HEK293 (cell line): ENCODE measurements at regions not wholly inside any gene's neighbourhood (a gene's known extent, or its start where the extent isn't known, plus 50 kb on each side); places are given as distances from the start of the nearest gene placed in this dataset.

Experiments
- CTCF ChIA-PET: fragments of 350-600 bp; formaldehyde crosslinking; extraction: SDS; loops from one replicate; lab custom pipeline; 2021; ENCODE audit warnings: antibody characterized with exemption; lab: Yijun Ruan, JAX
- POLR2A ChIA-PET: fragments of 300-600 bp; formaldehyde crosslinking; extraction: SDS; loops from one replicate; lab custom pipeline; 2020; ENCODE audit warnings: antibody characterized with exemption, inconsistent platforms; lab: Yijun Ruan, JAX
- H3K27ac ChIP-seq: fragments of 200-500 bp; sonication (Bioruptor generic); 2 replicates; pipeline ENCODE4 v1.5.1; 2014; ENCODE audit warnings: low read depth, low read length, control low read depth, inconsistent platforms; ENCODE audit errors: extremely low read depth
- H3K36me3 ChIP-seq, 2 experiments: fragments of 200-500 bp in 1 of 2; sonication (Bioruptor generic) in 1 of 2; 1 replicate in 1 of 2; 2 replicates in 1 of 2; pipeline ENCODE4 v1.5.1; 2014 to 2017; ENCODE audit warnings: inconsistent platforms in 2 of 2, low read length in 2 of 2; ENCODE audit not compliant: control insufficient read depth in 2 of 2, insufficient read depth in 1 of 2
- H3K4me1 ChIP-seq: fragments of 200-500 bp; sonication (Bioruptor generic); 2 replicates; pipeline ENCODE4 v1.5.1; 2014; ENCODE audit warnings: mild to moderate bottlenecking, low read length, inconsistent platforms; ENCODE audit not compliant: control insufficient read depth, insufficient read depth
- H3K4me3 ChIP-seq: 2 replicates; pipeline ENCODE4 v1.5.1; 2011; ENCODE audit warnings: low read depth, mild to moderate bottlenecking, control low read depth, low read length, moderate library complexity
- H3K9me3 ChIP-seq: fragments of 200-500 bp; sonication (Bioruptor generic); 2 replicates; pipeline ENCODE4 v1.5.1; 2014; ENCODE audit warnings: low read depth, low read length, inconsistent platforms; ENCODE audit not compliant: control insufficient read depth, insufficient read depth
- AEBP2 ChIP-seq: fragments of 450-650 bp; formaldehyde crosslinking; IDR thresholded peaks from 2 replicates; pipeline ENCODE4 v1.5.1; 2016; ENCODE audit warnings: missing biosample characterization, missing genetic modification characterization, borderline replicate concordance
- FEZF1 ChIP-seq: fragments of 450-650 bp; formaldehyde crosslinking; IDR thresholded peaks from 2 replicates; pipeline ENCODE4 v1.5.1; 2016; ENCODE audit warnings: missing biosample characterization, missing genetic modification characterization
- HOXA7 ChIP-seq: sonication (generic); formaldehyde crosslinking; IDR thresholded peaks from 2 replicates; pipeline ENCODE4 v1.8.1; 2022; ENCODE audit warnings: missing genetic modification reagents, borderline replicate concordance
- KLF8 ChIP-seq: fragments of 450-650 bp; formaldehyde crosslinking; IDR thresholded peaks from 2 replicates; pipeline ENCODE4 v1.5.1; 2016; ENCODE audit warnings: missing biosample characterization, missing genetic modification characterization
- MZF1 ChIP-seq: fragments of 450-650 bp; formaldehyde crosslinking; IDR thresholded peaks from 2 replicates; pipeline ENCODE4 v1.5.1; 2017; ENCODE audit warnings: missing biosample characterization, missing genetic modification characterization, borderline replicate concordance
- PRDM4 ChIP-seq: fragments of 450-650 bp; formaldehyde crosslinking; IDR thresholded peaks from 2 replicates; pipeline ENCODE4 v1.5.1; 2017; ENCODE audit warnings: missing biosample characterization, missing genetic modification characterization
- ZBTB21 ChIP-seq: fragments of 450-650 bp; formaldehyde crosslinking; IDR thresholded peaks from 2 replicates; pipeline ENCODE4 v1.5.1; 2017; ENCODE audit warnings: missing biosample characterization, missing genetic modification characterization
- ZBTB44 ChIP-seq: fragments of 450-650 bp; IDR thresholded peaks from 2 replicates; pipeline ENCODE4 v1.5.1; 2018; ENCODE audit warnings: missing biosample characterization, mild to moderate bottlenecking, missing genetic modification characterization
- ZFP3 ChIP-seq: fragments of 450-650 bp; formaldehyde crosslinking; IDR thresholded peaks from 2 replicates; pipeline ENCODE4 v1.5.1; 2016; ENCODE audit warnings: low read depth, missing biosample characterization, missing genetic modification characterization
- ZNF146 ChIP-seq: fragments of 450-650 bp; formaldehyde crosslinking; IDR thresholded peaks from 2 replicates; pipeline ENCODE4 v1.5.1; 2016; ENCODE audit warnings: missing biosample characterization, missing genetic modification characterization
- ZNF23 ChIP-seq: fragments of 450-650 bp; formaldehyde crosslinking; IDR thresholded peaks from 2 replicates; pipeline ENCODE4 v1.5.1; 2016; ENCODE audit warnings: missing biosample characterization, missing genetic modification characterization, borderline replicate concordance
- ZNF37A ChIP-seq: fragments of 450-650 bp; IDR thresholded peaks from 2 replicates; pipeline ENCODE4 v1.5.1; 2018; ENCODE audit warnings: missing biosample characterization, missing genetic modification characterization
- ZNF394 ChIP-seq: fragments of 450-650 bp; formaldehyde crosslinking; IDR thresholded peaks from 2 replicates; pipeline ENCODE4 v1.5.1; 2016; ENCODE audit warnings: missing biosample characterization, missing genetic modification characterization, mild to moderate bottlenecking, moderate library complexity, borderline replicate concordance
- ZNF404 ChIP-seq: fragments of 450-650 bp; formaldehyde crosslinking; IDR thresholded peaks from 2 replicates; pipeline ENCODE4 v1.5.1; 2017; ENCODE audit warnings: missing biosample characterization, missing genetic modification characterization
- ZNF530 ChIP-seq: fragments of 450-650 bp; formaldehyde crosslinking; IDR thresholded peaks from 2 replicates; pipeline ENCODE4 v1.5.1; 2016; ENCODE audit warnings: low read depth, missing biosample characterization, missing genetic modification characterization
- ZNF639 ChIP-seq: fragments of 450-650 bp; formaldehyde crosslinking; IDR thresholded peaks from 2 replicates; pipeline ENCODE4 v1.5.1; 2016; ENCODE audit warnings: missing biosample characterization, missing genetic modification characterization
- ZNF645 ChIP-seq: fragments of 450-650 bp; formaldehyde crosslinking; IDR thresholded peaks from 2 replicates; pipeline ENCODE4; 2016; ENCODE audit warnings: missing biosample characterization, missing genetic modification characterization
- ZNF660 ChIP-seq: fragments of 450-650 bp; IDR thresholded peaks from 2 replicates; pipeline ENCODE4 v1.5.1; 2018; ENCODE audit warnings: missing biosample characterization, mild to moderate bottlenecking, missing genetic modification characterization
- ZNF701 ChIP-seq: fragments of 450-650 bp; formaldehyde crosslinking; IDR thresholded peaks from 2 replicates; pipeline ENCODE4 v1.5.1; 2016; ENCODE audit warnings: missing biosample characterization, missing genetic modification characterization
- ZNF704 ChIP-seq: fragments of 450-650 bp; formaldehyde crosslinking; IDR thresholded peaks from 2 replicates; pipeline ENCODE4 v1.5.1; 2016; ENCODE audit warnings: missing biosample characterization, missing genetic modification characterization
- ZNF843 ChIP-seq: fragments of 450-650 bp; formaldehyde crosslinking; IDR thresholded peaks from 2 replicates; pipeline ENCODE4 v1.5.1; 2016; ENCODE audit warnings: missing biosample characterization, missing genetic modification characterization
- ZSCAN16 ChIP-seq: fragments of 450-650 bp; formaldehyde crosslinking; IDR thresholded peaks from 2 replicates; pipeline ENCODE4 v1.5.1; 2016; ENCODE audit warnings: missing biosample characterization, missing genetic modification characterization
- ZXDB ChIP-seq: fragments of 450-650 bp; formaldehyde crosslinking; IDR thresholded peaks from 2 replicates; pipeline ENCODE4 v1.5.1; 2016; ENCODE audit warnings: missing biosample characterization, missing genetic modification characterization

GRCh38 chr3:70811880-70812279 is 499.4 kb upstream of the MDFIC2 start:
- ChIA-PET POLR2A (no interaction called here), CTCF (no interaction called here)
- H3K9me3 ChIP-seq = no peaks in the 10 kb centered on the region
- H3K36me3 ChIP-seq = no peaks in the 10 kb centered on the region
- no peak for TF ChIP-seq ZNF404
- no peak for TF ChIP-seq MZF1
- TF ChIP-seq ZNF704 (tag by site-specific recombination) = no peak
- TF ChIP-seq ZNF701 = no peak
- no peak for TF ChIP-seq ZBTB21
- TF ChIP-seq FEZF1 (tag by site-specific recombination) = no peak
- no peak for TF ChIP-seq ZFP3 (tag by site-specific recombination)
- TF ChIP-seq ZBTB44 = no peak
- TF ChIP-seq ZNF530 (tag by site-specific recombination) = no peak
- no peak for TF ChIP-seq PRDM4 (tag by site-specific recombination)
- TF ChIP-seq ZNF639 (tag by site-specific recombination) = no peak
- no peak for TF ChIP-seq HOXA7
- no peak for TF ChIP-seq KLF8 (tag by site-specific recombination)
- TF ChIP-seq ZXDB (tag by site-specific recombination) = no peak
- no peak for TF ChIP-seq ZNF843
- TF ChIP-seq ZNF660 (tag by site-specific recombination) = no peak
- H3K4me1 ChIP-seq = no peaks in the 10 kb centered on the region
- no peak overlapping the region for H3K4me3 ChIP-seq
- H3K27ac ChIP-seq = no peak overlapping the region

- Histone ChIP-seq H3K4me3 (no peak overlapping the region), H3K36me3 (no peaks in the 10 kb centered on the region), H3K27ac (no peak overlapping the region), H3K9me3 (no peaks in the 10 kb centered on the region), H3K4me1 (no peaks in the 10 kb centered on the region)
- TF ChIP-seq AEBP2 (tag by site-specific recombination) (no peak), ZNF645 (tag by site-specific recombination) (no peak), ZNF23 (no peak), ZNF37A (tag by site-specific recombination) (no peak), ZNF146 (no peak), ZNF394 (tag by site-specific recombination) (no peak), ZSCAN16 (tag by site-specific recombination) (no peak)
- POLR2A ChIA-PET = no interaction called here
- CTCF ChIA-PET = no interaction called here
These were observed 496.4 kb upstream of the MDFIC2 start for GRCh38 chr3:70808881-70809280.
